GM12892 (cell line): ENCODE measurements at regions not wholly inside any gene's neighbourhood (a gene's known extent, or its start where the extent isn't known, plus 50 kb on each side); places are given as distances from the start of the nearest gene placed in this dataset.

ENCODE experiments used
- POLR2A ChIP-seq: IDR thresholded peaks from 2 replicates; pipeline ENCODE4 v1.6.1; 2011; ENCODE audit warnings: low read depth, low read length, control low read depth
- POLR2AphosphoS5 ChIP-seq: IDR thresholded peaks from 2 replicates; pipeline ENCODE4 v1.6.1; 2011; ENCODE audit warnings: low read depth, low read length, control low read depth

- TF ChIP-seq POLR2A (no peak), POLR2AphosphoS5 (no peak)
Observed at GRCh38 chr2:58631986-58632385, 390.9 kb upstream of the FANCL start.
